Keratinocyte (primary cell): ENCODE measurements at regions not wholly inside any gene's neighbourhood (a gene's known extent, or its start where the extent isn't known, plus 50 kb on each side); places are given as distances from the start of the nearest gene placed in this dataset.

Source experiments
- CTCF ChIP-seq, 3 experiments: IDR thresholded peaks in 1 of 3; conservative IDR thresholded peaks in 1 of 3; optimal IDR thresholded peaks in 1 of 3; 2 replicates in 2 of 3; 3 replicates in 1 of 3; pipeline versions ENCODE3 to v1.5.1; 2011; ENCODE audit warnings: low read length in 3 of 3, mild to moderate bottlenecking in 3 of 3, moderate library complexity in 2 of 3, control low read depth in 1 of 3, inconsistent platforms in 1 of 3; ENCODE audit not compliant: insufficient read depth in 2 of 3; ENCODE audit errors: extremely low read depth in 1 of 3
- EZH2 ChIP-seq: IDR thresholded peaks from one replicate; pipeline ENCODE4 v1.6.1; 2012; ENCODE audit warnings: inconsistent platforms, mild to moderate bottlenecking, low read length, moderate library complexity

DNA sequence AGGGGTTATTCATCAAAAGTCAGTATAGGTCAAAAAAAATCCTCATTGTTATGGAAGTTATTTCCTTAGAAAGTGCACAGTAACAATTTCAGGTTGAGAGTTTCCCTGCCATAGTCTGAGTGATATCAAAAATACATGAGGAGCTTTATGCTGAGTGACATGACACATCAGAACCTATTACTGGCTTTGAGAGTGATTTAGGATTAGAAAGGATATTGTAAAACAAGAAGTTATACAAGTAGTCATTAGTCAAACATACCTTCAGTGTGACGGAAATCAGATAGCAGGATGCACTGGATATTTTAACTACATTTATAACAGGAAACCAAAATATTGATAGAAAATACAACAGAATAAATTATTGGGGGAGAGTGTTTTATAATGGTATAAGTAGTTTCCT lies 471.1 kb downstream of the VGLL3 start:
- no peak for TF ChIP-seq CTCF (optimal IDR thresholded peaks at IDR 0.05 in 1 of 3, IDR thresholded peaks at IDR 0.05 in 1 of 3, conservative IDR thresholded peaks at IDR 0.05 in 1 of 3; ENCODE audit: extremely low read depth in 1 of 3, insufficient read depth in 2 of 3, low read length in 3 of 3)
- TF ChIP-seq EZH2 = no peak
